GF-D8 (cell line): ENCODE measurements at regions not wholly inside any gene's neighbourhood (a gene's known extent, or its start where the extent isn't known, plus 50 kb on each side); places are given as distances from the start of the nearest gene placed in this dataset.

ENCODE experiments used
- DNase-seq: peaks from one replicate; lab custom pipeline; 2025; lab: John Stamatoyannopoulos, UW

DNA sequence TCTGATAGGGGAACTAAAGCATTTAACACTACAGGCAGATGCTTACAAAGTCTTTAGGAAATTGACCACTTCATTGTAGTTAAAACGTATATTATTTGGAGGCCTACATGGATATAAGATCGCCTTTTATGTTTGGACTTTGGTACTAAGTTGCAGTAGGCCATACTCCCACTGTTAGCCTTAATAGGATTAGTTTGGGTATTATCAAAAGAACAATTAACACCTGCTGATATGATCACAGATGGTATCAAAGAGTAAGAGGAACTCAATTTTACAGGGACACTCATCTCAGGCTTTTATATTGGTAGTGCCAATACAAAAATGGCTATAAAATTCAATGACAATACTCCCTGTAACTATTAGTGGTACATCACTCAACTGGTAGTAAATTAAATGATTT is 1183.0 kb downstream of the MAT2B start:
- DNase-seq = no peak

DNA sequence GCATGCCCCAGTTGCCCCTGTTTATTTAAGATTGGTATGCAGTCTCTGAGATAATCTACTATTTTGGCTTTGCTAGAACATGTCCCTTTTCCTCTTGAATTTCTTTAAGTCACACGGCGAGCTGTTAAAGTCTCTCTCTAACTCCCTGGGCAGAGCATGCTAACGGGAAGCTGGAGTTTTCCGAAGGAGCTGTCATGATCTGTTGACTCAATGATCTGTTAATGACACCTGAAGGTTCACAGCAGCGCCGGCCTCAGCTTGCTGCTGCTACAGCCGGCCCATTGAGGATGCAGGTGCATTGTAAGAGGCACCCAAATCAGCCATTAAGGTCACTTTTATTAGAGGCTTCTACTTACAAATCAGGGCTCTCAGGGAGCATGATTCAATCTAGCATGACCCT is 1203.4 kb downstream of the MAT2B start:
- DNase-seq = no peak

- DNase-seq = no peak
These were observed 1208.3 kb downstream of the MAT2B start for GRCh38 chr5:164713682-164714081.

- DNase-seq = no peak
These were observed 1215.7 kb downstream of the MAT2B start for GRCh38 chr5:164721116-164721515.

GRCh38 chr5:164721656-164722055 is 1216.2 kb downstream of the MAT2B start:
- DNase-seq = no peak

- no peak for DNase-seq
These were observed 1217.3 kb downstream of the MAT2B start for GRCh38 chr5:164722702-164723101.

DNA sequence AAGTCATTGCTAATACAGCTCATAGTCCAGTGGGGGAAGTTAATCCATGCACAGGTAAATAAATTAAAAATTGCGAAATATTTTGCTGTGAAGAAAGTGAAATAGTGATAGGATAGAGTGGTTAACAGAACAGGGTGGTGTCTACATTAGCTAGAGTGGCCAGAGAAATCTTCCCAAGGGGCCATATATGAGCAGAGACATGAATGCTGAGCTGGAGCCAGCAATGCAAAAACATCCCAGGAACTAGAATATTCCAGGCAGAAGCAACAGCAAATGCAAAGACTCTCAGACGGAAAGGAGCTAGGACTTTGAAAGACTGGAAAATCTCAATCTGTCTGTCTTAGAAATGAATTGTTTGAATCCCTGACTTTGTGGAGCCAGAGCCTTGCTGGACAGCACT is 1221.6 kb downstream of the MAT2B start:
- DNase-seq = no peak

DNA sequence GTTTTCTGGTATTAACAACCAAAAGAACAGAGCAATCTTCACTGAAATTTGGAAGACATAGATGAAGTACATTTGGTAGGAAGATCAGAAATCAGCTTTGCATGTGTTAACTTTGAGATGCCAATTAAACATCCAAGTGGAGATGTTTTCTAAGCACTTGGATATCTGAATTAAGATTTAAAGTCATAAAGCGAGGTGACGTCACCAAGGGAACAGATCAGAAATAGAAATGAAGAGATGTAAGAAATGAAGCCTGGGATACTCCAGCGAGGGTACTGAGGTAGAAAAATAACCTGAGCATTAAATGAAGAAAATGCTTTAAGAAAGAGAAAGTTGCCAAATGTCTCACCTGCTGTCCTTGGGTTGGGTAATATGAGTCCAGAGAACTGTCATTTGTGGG is 1223.3 kb downstream of the MAT2B start:
- no peak for DNase-seq

DNA sequence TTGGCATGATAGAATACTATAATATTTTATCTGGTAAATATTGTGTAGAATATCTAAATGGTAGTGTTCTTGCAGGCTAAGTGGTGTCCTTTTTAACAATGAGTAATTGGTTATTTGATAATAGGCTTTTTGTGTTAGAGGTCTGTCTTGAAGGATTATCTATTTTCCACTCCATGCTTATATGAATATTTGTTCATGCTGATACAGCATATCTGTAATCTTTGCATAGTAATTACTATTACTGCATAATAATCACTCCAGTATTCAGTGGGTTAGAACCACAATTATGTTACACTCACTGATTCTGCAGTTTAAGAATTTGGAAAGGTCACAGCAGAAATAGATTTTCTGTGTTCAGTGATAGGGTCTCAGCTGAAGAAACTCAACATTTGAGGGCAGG is 1229.9 kb downstream of the MAT2B start:
- no peak for DNase-seq

DNA sequence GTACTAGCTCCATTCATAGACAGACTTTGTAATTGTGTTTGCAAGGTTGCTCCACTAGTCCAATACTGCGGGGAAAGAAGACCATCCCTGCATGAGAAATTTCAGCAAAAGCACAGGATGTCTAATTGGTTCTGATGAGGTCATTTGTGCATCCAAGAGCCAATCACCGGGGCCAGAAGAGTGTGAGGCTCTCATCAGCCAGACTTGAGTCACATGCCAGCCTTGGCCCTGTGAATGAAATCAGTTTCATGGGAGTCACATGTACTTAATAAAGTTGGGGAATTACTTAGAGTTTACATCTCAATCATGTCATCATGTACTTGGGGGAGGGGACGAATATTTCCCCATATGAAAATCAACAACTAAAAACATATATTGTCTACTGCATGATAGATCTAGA is 1236.0 kb downstream of the MAT2B start:
- no peak for DNase-seq

DNA sequence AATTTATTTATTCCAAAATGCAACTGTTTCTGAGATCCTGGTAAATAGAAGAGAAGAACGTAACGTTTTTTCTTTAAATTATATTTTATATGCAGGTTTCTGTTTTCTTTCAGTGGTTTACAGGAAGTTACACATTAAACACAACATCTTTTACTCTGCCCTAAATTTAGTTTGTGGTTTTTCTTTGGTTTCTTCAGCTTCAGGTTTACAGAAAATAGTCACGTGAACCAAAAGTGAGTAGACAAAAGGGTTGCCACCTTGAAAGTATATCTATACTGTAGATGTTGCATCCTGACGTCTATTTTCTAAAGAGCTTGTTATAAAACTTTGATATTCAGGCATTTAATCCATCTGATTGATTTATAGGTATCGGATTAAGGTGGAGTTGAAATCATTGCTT is 1236.6 kb downstream of the MAT2B start:
- DNase-seq = no peak

GRCh38 chr5:164746723-164747122 is 1241.3 kb downstream of the MAT2B start:
- no peak for DNase-seq

DNA sequence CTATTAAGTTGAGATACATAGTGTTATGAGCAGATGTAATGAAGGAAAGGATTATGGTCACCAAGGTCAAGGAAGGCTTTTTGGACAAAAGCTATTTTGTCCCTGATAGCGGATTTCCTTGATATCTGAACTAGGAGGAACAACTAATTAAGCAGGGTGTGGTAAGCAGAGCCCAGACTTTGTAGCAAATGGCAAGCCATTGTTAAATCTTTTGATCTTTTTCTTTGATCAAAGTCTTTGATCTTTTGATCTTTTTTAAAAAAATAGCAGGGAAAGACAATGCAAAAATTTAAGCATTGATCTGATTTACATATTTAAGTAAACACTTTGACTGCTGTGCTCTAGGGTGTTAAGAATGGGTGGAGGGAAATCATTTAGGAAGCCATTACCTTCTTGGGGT is 1242.0 kb downstream of the MAT2B start:
- no peak for DNase-seq

DNA sequence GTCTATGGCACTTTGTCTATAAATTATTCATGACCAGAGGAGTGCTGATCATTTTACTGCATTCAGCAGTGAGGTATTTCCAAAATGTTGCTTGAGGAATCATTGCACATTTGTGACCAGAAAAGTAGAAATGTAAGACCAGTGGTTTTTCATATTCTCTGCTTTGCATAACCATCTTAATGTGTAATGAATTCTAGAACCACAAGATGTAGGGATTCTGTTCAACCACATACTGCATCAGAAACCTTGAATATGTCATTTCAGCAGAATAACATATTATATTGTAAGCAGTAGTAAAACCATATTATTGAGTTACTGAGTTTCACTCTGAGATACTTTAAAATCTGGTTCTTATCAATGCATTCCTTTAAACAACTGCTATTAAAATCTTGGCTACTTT is 1243.4 kb downstream of the MAT2B start:
- DNase-seq = no peak

GRCh38 chr5:164753434-164753833 is 1248.0 kb downstream of the MAT2B start:
- DNase-seq = no peak

DNA sequence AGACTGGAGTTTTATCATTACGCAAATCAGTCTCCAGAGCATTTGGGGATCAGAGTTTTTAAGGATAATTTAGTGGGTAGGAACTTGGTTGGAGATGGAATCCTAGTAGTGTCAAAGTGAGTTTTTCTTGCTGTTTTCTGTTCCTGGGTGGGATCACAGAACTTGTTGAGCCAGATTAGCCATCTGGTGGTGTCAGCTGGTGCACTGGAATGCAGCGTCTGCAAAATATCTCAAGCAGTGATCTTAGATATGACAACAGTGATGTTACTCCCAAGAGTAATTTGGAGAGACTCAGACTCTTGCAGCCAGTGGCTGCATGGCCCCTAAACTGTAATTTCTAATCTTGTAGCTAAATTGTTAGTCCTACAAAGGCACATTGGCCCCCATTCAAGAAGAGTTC is 1257.8 kb downstream of the MAT2B start:
- no peak for DNase-seq

- DNase-seq = no peak
These were observed 1266.7 kb downstream of the MAT2B start for GRCh38 chr5:164772122-164772521.

DNA sequence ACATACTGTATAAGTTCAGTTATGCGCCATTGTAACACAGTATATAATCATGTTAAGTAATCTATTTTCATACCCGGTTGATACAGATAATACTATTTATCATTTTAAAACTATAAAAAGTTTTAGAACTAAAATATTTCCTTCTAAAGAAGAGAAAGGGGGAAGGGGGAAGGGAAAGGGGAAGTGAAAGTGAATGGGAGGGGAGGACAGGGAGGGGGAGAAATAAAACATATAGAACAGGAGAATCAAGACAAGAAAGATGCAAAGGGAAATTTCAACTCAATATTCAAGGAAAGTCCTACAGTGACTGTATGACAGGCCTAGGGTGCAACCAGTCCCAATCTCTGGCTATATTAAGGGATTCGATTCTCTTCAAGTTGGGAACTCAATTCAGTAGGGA is 1278.8 kb downstream of the MAT2B start:
- DNase-seq = no peak

DNA sequence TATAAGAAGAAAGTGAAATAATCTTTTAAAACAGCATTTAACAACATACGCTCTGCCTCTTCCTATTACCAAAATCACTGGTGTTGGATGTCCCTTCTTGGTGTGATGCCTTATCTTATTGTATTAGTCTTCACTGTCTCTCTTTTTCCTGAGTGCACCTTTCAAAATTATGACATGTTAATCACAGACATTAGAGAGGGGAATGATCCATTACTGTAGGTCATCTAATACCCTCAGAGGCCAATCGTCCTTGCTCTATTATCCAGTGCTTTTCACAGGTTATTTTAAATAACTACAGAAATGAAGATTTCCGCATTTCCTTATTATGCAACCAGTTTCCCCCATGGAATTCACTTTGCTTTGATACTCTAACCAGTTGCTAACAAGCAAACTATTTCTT is 1292.7 kb downstream of the MAT2B start:
- DNase-seq = no peak

DNA sequence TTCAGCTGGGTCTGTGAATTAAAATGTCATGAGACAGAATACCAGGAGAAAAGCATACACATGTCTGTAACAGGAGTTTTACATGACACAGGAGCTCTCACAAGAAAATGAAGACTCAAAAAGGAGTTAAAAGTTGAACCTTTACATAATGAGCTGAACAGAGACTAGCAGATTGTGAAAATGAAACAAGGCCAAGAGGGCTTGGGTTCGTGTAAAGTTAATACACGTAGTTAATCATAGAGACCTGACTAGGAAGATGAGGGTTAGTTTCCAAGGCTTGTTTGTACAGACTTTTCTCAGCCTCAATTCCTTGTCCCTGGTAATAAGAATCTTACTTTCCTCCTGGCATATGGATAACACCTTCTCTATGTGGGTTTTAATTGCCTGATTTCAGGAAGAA is 1294.0 kb downstream of the MAT2B start:
- no peak for DNase-seq

GRCh38 chr5:164801910-164802309 is 1296.5 kb downstream of the MAT2B start:
- no peak for DNase-seq

DNA sequence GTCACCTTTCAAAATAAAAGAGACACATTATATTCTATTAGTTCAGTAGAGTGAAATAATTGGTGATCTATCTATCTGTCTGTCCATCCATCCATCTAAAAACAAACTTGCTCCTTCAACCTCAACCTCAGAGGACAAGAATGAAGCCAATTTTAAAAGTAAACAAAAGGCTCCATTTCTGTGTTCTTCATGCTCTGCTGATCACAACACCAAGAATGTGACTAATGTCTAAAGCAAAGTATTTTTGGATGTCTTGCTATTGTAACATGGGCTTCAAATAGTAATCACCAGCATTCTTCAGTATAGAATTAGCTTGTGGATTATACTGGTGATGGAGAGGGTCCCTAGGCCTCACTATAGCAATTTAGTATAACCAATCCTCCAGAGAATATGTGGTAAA is 1304.4 kb downstream of the MAT2B start:
- DNase-seq = no peak

- no peak for DNase-seq
These were observed 1313.0 kb downstream of the MAT2B start for GRCh38 chr5:164818445-164818844.

GRCh38 chr5:164824671-164825070 is 1319.3 kb downstream of the MAT2B start:
- no peak for DNase-seq

GRCh38 chr5:164832516-164832915 is 1327.1 kb downstream of the MAT2B start:
- DNase-seq = no peak
